WTC11 (cell line): ENCODE measurements at regions not wholly inside any gene's neighbourhood (a gene's known extent, or its start where the extent isn't known, plus 50 kb on each side); places are given as distances from the start of the nearest gene placed in this dataset.

ENCODE experiments used
- CTCF ChIP-seq: fragments of 200-600 bp; IDR thresholded peaks from 2 replicates; pipeline ENCODE4 v1.8.0; 2022; ENCODE audit warnings: antibody characterized with exemption
- FOXJ3 ChIP-seq: sonication (generic); formaldehyde crosslinking; IDR thresholded peaks from 2 replicates; pipeline ENCODE4 v1.9.0; 2021; ENCODE audit warnings: missing genetic modification reagents, mild to moderate bottlenecking, borderline replicate concordance
- NFATC4 ChIP-seq: fragments of 250-450 bp; sonication (Bioruptor Pico); IDR thresholded peaks from 2 replicates; pipeline ENCODE4 v1.9.0; 2021; ENCODE audit warnings: mild to moderate bottlenecking
- ZNF121 ChIP-seq: sonication (generic); formaldehyde crosslinking; IDR thresholded peaks from 2 replicates; pipeline ENCODE4 v1.8.0; 2023; ENCODE audit warnings: missing genetic modification reagents

DNA sequence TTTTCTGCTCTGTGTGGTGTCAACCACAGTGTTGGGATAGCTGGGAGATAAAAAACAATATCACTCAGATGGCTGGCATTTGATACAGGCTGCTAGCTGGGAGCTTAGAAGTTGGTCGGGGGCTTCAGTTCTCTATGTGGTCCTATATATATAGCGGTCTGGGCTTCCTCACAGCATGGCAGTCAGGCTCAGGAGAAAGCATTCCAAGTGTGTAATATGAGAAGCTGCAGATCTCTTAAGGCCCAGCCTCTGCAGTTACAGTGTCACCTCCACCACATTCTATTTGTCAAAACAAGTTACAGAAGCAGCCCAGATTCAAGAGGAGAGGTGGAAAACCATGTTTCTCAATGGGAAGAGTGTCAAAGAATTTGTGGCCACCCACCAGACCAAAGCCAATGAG, 108.1 kb upstream of the NIPBL start:
- TF ChIP-seq FOXJ3 (CRISPR knock-in tag) (no peak), NFATC4 (CRISPR knock-in tag) (no peak), CTCF (no peak), ZNF121 (CRISPR knock-in tag) (no peak)
